ENCODE measurements at regions not wholly inside any gene's neighbourhood (a gene's known extent, or its start where the extent isn't known, plus 50 kb on each side); places are given as distances from the start of the nearest gene placed in this dataset.

DNA sequence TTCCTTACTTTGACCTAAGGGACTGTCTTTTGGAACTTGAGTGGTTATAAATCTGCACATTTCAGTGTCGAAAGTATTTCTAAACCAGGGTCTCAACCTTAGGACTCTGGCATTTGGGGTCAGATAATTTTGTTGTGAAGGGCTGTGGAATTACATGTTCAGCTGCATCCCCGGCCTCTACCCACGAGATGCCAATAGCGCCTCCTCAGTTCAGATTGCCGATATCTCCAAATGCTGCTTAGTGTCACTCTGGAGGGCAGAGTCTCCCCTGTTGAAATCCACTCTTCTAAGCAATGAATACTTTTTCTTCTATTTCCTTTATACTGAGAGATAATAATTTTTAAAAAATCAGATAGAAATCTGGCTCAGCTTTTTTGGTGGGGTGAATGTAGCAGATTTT, 379.4 kb upstream of the RGS6 start:
- Histone ChIP-seq H3K4me1 (peaks cover 32 to 89% (median 50%) of the 10 kb centered on the region in 6 donors), H3K9me3 (no peaks in the 10 kb centered on the region), H3K27ac (peak overlapping the region in 5 of 8 donors; percentile 10 to 90 (median 88)), H3K4me3 (peak overlapping the region in 1 of 8 donors; percentile 49), H3K27me3 (replicated peaks in 1 of 7) (no peaks in the 10 kb centered on the region), H3K36me3 (no peaks in the 10 kb centered on the region)
- DNase-seq: no peak
- TF ChIP-seq, protein P1, sequence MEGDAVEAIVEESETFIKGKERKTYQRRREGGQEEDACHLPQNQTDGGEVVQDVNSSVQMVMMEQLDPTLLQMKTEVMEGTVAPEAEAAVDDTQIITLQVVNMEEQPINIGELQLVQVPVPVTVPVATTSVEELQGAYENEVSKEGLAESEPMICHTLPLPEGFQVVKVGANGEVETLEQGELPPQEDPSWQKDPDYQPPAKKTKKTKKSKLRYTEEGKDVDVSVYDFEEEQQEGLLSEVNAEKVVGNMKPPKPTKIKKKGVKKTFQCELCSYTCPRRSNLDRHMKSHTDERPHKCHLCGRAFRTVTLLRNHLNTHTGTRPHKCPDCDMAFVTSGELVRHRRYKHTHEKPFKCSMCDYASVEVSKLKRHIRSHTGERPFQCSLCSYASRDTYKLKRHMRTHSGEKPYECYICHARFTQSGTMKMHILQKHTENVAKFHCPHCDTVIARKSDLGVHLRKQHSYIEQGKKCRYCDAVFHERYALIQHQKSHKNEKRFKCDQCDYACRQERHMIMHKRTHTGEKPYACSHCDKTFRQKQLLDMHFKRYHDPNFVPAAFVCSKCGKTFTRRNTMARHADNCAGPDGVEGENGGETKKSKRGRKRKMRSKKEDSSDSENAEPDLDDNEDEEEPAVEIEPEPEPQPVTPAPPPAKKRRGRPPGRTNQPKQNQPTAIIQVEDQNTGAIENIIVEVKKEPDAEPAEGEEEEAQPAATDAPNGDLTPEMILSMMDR (IDR thresholded peaks at IDR 0.05 in 8 of 11, conservative IDR thresholded peaks at IDR 0.05 in 3 of 11): no peak
- TF ChIP-seq POLR2AphosphoS5 (IDR thresholded peaks at IDR 0.05): no peak
- no peak for TF ChIP-seq POLR2A (IDR thresholded peaks at IDR 0.05)
- 86 to 95% (median 93%) methylated on average over 5 of the region's 5 CpGs for WGBS, 5 donors
- intact Hi-C loops (cut with DNase I; ENCODE audit: low total_unique reads): no loop called here

DNA sequence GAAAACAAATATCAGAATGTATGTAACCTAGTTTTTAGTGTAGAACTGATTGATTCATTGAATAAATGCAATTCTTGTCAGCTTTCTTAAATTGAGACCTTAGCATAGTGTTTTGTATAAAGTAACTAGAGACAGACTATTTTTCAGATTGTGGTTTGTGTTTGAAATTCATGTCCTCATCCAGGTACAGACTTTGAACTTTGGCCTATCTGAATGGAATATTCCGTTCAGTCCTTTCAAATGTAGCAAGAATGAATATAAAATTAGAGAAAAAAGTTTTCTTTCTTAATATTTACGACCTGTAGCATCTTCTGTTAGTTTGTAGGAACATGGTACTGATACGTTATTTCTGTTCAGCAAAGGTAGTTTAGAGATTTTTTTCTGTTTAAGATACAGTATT, 378.4 kb upstream of the RGS6 start:
- no peaks in the 10 kb centered on the region for H3K36me3 ChIP-seq
- H3K27ac ChIP-seq: peak overlapping the region; percentile 37 to 92 (median 87)
- no peak for TF ChIP-seq POLR2AphosphoS5 (IDR thresholded peaks at IDR 0.05)
- TF ChIP-seq, protein P1 (IDR thresholded peaks at IDR 0.05 in 8 of 11, conservative IDR thresholded peaks at IDR 0.05 in 3 of 11): no peak
- no peak for TF ChIP-seq POLR2A (IDR thresholded peaks at IDR 0.05)
- no peak for DNase-seq
- H3K4me1 ChIP-seq: peaks cover 32 to 96% (median 50%) of the 10 kb centered on the region in 6 donors
- H3K9me3 ChIP-seq: no peaks in the 10 kb centered on the region
- 86 to 91% (median 88%) methylated on average over 3 of the region's 3 CpGs for WGBS, 5 donors
- no peaks in the 10 kb centered on the region for H3K27me3 ChIP-seq (replicated peaks in 1 of 7)
- intact Hi-C loops (cut with DNase I; ENCODE audit: low total_unique reads): no loop called here
- peak overlapping the region in 1 of 8 donors; percentile 49 for H3K4me3 ChIP-seq

DNA sequence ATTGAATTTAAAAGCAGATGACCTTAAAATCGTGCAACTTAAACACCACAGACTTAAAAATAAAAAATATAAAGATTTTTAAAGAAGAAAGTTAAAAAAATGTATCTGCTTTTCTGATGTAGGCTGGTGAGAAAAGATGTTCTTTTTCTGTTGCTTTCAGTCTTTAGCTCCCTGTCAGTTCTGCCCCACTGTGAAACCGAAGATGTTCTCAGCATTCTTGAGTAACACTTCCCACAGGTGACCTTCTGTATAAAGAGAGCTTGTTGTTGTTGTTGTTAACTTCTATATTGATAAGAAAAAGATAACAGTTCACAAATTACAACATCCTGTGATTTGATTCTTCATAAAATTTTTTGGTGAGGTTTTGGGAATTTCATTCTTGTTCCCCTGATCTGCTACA, 377.9 kb upstream of the RGS6 start:
- Histone ChIP-seq H3K27ac (peak overlapping the region; percentile 67 to 92 (median 87)), H3K36me3 (no peaks in the 10 kb centered on the region), H3K27me3 (replicated peaks in 1 of 7) (no peaks in the 10 kb centered on the region), H3K9me3 (no peaks in the 10 kb centered on the region), H3K4me3 (peak overlapping the region in 1 of 8 donors; percentile 49), H3K4me1 (peaks cover 32 to 91% (median 50%) of the 10 kb centered on the region in 6 donors)
- DNase-seq: no peak
- intact Hi-C loops (cut with DNase I; ENCODE audit: low total_unique reads): no loop called here
- TF ChIP-seq POLR2AphosphoS5 (IDR thresholded peaks at IDR 0.05) (no peak), POLR2A (IDR thresholded peaks at IDR 0.05) (no peak)
- TF ChIP-seq, protein P1 (IDR thresholded peaks at IDR 0.05 in 8 of 11, conservative IDR thresholded peaks at IDR 0.05 in 3 of 11): no peak
- 34 to 42% (median 40%) methylated on average over 2 of the region's 2 CpGs for WGBS, 5 donors

DNA sequence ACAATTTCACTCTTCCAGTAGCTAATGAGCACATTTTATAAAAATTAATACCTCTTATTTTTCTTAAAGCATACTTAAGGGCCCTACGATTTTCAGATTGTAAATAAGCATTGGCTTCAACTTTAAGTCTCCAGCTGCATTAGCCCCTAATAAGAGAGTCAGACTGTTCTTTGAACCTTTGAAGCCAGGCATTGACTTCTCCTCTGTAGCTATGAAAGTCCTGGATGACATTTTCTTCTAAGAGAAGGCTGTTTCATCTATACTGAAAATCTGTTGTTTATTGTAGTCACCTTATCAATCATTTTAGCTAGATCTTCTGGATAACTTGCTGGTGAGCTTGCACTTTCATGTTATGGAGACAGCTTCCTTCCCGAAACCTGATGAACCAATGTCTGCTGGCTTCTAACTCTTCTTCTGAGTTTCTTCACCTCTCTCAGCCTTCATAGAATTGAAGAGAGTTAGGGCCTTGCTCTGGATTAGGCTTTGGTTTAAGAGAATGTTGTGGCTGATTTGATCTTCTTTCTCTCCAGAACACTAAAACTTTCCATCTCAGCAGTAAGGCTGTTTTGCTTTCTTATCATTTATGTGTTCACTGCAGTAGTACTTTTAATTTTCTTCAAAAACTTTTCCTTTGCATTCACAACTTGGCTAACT, 377.1 kb upstream of the RGS6 start:
- Histone ChIP-seq H3K9me3 (no peaks in the 10 kb centered on the region), H3K27me3 (replicated peaks in 1 of 7) (no peaks in the 10 kb centered on the region), H3K36me3 (no peaks in the 10 kb centered on the region), H3K27ac (peak overlapping the region; percentile 67 to 92 (median 87)), H3K4me1 (peaks cover 32 to 83% (median 49%) of the 10 kb centered on the region in 6 donors), H3K4me3 (peak overlapping the region in 1 of 8 donors; percentile 49)
- WGBS, 5 donors: 57 to 72% (median 60%) methylated on average over 2 of the region's 2 CpGs
- no peak for DNase-seq
- intact Hi-C loops (cut with DNase I; ENCODE audit: low total_unique reads): no loop called here
- TF ChIP-seq POLR2A (IDR thresholded peaks at IDR 0.05): no peak
- TF ChIP-seq, protein P1 (IDR thresholded peaks at IDR 0.05 in 8 of 11, conservative IDR thresholded peaks at IDR 0.05 in 3 of 11): no peak
- TF ChIP-seq POLR2AphosphoS5 (IDR thresholded peaks at IDR 0.05): no peak
